Activated B cell treated with CpG ODN at 0.5 μM for 24 hours (primary cell): ENCODE measurements at regions not wholly inside any gene's neighbourhood (a gene's known extent, or its start where the extent isn't known, plus 50 kb on each side); places are given as distances from the start of the nearest gene placed in this dataset.

ENCODE experiments used
- ATAC-seq: fragments of 200-7000 bp; cut with Tn5 transposase; one replicate; pipeline ENCODE4 v1.10.0; 2021; ENCODE audit warnings: low read depth, mild to moderate bottlenecking, moderate library complexity
- CTCF ChIA-PET: fragments of 350-600 bp; sonication (Branson Sonifier 250); formaldehyde crosslinking; loops from one replicate; lab custom pipeline; 2021; ENCODE audit warnings: antibody characterized with exemption; lab: Charles Lee
- POLR2A ChIA-PET: fragments of 350-600 bp; sonication (Branson Sonifier 250); formaldehyde crosslinking; loops from one replicate; lab custom pipeline; 2021; ENCODE audit warnings: antibody characterized with exemption; lab: Charles Lee
- DNase-seq: peaks from one replicate; pipeline ENCODE4 v3.0.0; 2022
- H3K27ac Mint-ChIP-seq: one replicate; pipeline ENCODE4 v1.8.0; 2020; ENCODE audit warnings: mixed read lengths
- H3K27me3 Mint-ChIP-seq: one replicate; pipeline ENCODE4 v1.8.0; 2021; ENCODE audit warnings: mixed read lengths
- H3K36me3 Mint-ChIP-seq: one replicate; pipeline ENCODE4 v1.8.0; 2021; ENCODE audit warnings: low read depth, mixed read lengths
- H3K4me1 Mint-ChIP-seq: one replicate; pipeline ENCODE4 v1.8.0; 2021; ENCODE audit warnings: mixed read lengths
- H3K4me3 Mint-ChIP-seq: one replicate; pipeline ENCODE4 v1.8.0; 2020; ENCODE audit warnings: mild to moderate bottlenecking, mixed read lengths
- H3K9me3 Mint-ChIP-seq: one replicate; pipeline ENCODE4 v1.8.0; 2020; ENCODE audit warnings: mixed read lengths
- intact Hi-C: fragments of 100-400 bp; cut with micrococcal nuclease; formaldehyde crosslinking; loops from one replicate; pipeline ENCODE4 v1.15.1; 2024
- TF ChIP-seq, protein P1 (sequence below): fragments of 200-600 bp; IDR thresholded peaks from one replicate; pipeline ENCODE4 v1.8.0; 2022; ENCODE audit warnings: antibody characterized with exemption, mild to moderate bottlenecking

DNA sequence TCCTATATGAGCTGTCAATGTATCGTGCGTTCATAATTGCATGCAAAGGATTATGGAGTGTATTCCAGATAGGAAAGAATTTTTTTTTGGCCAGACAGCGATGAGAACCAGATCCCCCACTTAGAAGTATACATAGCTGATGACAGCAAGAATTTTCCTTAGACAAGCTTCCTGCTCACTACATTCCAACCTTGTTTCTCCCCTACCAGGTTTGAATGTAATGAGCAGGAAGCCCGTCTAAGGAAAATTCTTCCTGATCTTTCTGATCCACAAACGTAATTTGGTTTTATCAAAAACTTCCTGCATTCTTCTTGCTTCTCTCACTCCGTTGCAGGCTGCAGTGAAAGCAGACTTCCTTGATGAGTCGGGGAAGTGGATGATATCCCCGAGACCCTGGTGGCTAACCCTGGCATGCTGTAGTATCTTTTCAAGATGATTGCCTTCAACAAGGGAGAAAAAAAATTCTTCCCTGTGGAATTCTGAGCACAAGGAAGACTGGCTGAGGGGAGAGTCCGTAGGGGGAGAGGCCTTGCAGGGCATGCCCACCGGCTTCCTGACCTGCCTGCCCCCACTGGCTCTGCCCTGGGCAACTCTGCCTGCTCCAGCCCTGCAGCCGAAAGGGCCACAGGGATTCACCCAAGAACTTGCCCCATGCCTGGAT, 243.1 kb downstream of the TLE3 start:
- Mint-ChIP-seq H3K36me3 (no peaks in the 10 kb centered on the region), H3K4me1 (peaks cover 16% of the 10 kb centered on the region), H3K9me3 (peaks cover 4% of the 10 kb centered on the region), H3K27ac (no peak overlapping the region), H3K27me3 (no peaks in the 10 kb centered on the region), H3K4me3 (no peak overlapping the region)
- intact Hi-C loops = loop anchor here (5.0 kb wide), 1 partner anchor 332 kb away; no protein-coding TSS in a partner anchor
- DNase-seq (no peak), ATAC-seq (no peak)
- ChIA-PET POLR2A (interaction anchor here (0.5 kb wide), 1 partner anchor 9 kb away, joined by 3 read pairs; no protein-coding TSS in a partner anchor), CTCF (no interaction called here)
- TF ChIP-seq, protein P1, sequence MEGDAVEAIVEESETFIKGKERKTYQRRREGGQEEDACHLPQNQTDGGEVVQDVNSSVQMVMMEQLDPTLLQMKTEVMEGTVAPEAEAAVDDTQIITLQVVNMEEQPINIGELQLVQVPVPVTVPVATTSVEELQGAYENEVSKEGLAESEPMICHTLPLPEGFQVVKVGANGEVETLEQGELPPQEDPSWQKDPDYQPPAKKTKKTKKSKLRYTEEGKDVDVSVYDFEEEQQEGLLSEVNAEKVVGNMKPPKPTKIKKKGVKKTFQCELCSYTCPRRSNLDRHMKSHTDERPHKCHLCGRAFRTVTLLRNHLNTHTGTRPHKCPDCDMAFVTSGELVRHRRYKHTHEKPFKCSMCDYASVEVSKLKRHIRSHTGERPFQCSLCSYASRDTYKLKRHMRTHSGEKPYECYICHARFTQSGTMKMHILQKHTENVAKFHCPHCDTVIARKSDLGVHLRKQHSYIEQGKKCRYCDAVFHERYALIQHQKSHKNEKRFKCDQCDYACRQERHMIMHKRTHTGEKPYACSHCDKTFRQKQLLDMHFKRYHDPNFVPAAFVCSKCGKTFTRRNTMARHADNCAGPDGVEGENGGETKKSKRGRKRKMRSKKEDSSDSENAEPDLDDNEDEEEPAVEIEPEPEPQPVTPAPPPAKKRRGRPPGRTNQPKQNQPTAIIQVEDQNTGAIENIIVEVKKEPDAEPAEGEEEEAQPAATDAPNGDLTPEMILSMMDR = no peak

DNA sequence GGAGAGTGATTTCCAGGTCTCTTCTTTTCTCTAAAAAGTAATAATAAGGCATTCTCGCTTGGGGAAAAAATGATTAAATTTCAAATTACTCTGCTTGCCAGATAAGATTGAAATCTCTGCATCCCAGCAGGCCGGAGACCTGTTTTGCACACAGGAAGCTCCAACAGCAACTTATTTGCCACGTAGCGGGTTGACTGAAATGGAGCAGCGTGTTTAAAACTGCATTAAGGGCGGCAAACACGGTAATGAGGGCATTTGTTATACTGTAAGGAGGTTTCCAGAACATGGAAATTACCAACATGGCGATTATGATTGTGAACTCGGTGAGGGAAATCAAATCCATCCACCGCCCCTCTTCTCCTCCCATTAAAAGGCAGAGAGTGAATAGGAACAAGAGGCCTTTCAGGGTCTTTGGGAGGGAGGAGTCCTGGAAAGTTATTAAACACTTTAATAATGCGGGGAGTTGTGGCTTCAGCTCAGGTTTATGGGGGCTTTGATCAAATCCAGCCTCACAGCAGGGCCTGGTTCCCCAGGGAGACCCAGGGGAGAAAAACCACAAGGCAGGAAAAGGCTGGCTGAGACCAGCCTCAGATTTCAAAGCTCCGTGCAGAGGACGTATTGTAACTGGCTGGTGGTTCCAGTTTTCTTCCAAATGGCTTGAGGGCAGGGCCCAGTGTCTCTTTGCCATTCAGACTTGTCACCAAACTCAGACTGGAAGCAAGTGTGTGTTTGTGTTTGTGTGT, 242.3 kb downstream of the TLE3 start:
- intact Hi-C loops = no loop called here
- Mint-ChIP-seq H3K36me3 (no peaks in the 10 kb centered on the region), H3K4me1 (peaks cover 16% of the 10 kb centered on the region), H3K9me3 (peaks cover 4% of the 10 kb centered on the region), H3K27me3 (peaks cover 3% of the 10 kb centered on the region), H3K27ac (no peak overlapping the region), H3K4me3 (no peak overlapping the region)
- TF ChIP-seq, protein P1 = no peak
- DNase-seq (no peak), ATAC-seq (no peak)
- ChIA-PET CTCF (no interaction called here), POLR2A (no interaction called here)

DNA sequence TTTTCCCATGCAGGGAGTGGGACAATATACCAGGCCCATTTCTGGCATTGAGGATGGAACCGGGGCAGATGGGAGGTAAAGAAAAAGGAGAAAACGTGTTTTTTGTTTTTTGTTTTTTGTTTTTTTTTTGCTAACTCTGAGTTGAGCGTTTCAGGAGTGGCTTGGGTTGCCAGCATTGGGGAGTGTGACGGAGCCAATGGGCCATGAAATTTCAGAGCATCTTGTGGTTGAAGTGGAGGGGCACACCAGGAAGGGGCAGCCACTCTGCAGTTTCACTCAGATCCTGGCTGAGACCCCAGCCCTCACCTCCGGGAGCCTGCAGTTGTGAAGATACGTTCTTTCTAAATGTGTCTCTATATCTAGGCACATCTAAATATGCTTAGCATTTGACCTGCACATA, 240.5 kb downstream of the TLE3 start:
- H3K27ac Mint-ChIP-seq = no peak overlapping the region
- no peak overlapping the region for H3K4me3 Mint-ChIP-seq
- no peaks in the 10 kb centered on the region for H3K36me3 Mint-ChIP-seq
- DNase-seq (no peak), ATAC-seq (no peak)
- intact Hi-C loops = no loop called here
- H3K4me1 Mint-ChIP-seq = peaks cover 19% of the 10 kb centered on the region
- H3K27me3 Mint-ChIP-seq = peaks cover 11% of the 10 kb centered on the region
- peaks cover 4% of the 10 kb centered on the region for H3K9me3 Mint-ChIP-seq
- POLR2A ChIA-PET = interaction anchor here (0.6 kb wide), 1 partner anchor 34 kb away, joined by 3 read pairs; no protein-coding TSS in a partner anchor
- CTCF ChIA-PET = no interaction called here
- TF ChIP-seq, protein P1 = no peak

DNA sequence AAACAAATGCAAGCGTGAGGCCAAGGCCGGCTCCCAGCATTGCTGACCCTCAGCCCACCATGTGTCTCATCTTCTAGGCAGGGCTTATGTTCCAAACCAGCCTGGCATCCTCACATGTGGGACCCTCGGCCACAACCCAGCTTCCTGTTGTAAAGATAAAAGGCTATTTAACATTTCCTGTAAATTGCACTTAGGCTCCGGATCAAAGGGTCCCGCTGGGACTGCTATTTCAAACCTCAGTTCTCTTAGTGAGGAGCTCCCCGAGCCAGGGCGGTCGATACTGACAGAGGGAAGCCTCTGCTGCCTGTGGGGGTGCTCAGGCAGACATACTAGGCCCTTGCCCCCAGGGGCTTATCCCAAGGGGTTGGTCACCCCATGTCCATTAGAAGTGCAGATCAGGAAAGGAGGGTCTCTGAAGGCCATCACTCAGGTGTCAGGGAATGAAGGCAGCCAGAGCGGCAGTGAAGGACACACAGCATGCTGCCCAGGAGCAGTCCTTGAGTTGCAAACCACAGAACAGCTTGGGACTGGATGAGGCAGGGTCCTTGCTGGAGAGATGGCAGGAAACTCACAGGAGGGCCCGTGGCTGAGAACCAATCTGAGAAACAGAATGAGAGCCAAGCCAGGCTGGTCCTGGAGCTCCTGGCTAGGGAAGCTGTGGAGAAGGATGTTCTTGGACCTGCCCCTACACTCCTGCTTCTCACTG, 239.9 kb downstream of the TLE3 start:
- POLR2A ChIA-PET = no interaction called here
- CTCF ChIA-PET = no interaction called here
- ATAC-seq (no peak), DNase-seq (no peak)
- no peak overlapping the region for H3K27ac Mint-ChIP-seq
- peaks cover 15% of the 10 kb centered on the region for H3K27me3 Mint-ChIP-seq
- intact Hi-C loops = no loop called here
- TF ChIP-seq, protein P1 = no peak
- H3K9me3 Mint-ChIP-seq = peaks cover 4% of the 10 kb centered on the region
- no peaks in the 10 kb centered on the region for H3K36me3 Mint-ChIP-seq
- H3K4me1 Mint-ChIP-seq = peaks cover 19% of the 10 kb centered on the region
- H3K4me3 Mint-ChIP-seq = no peak overlapping the region

DNA sequence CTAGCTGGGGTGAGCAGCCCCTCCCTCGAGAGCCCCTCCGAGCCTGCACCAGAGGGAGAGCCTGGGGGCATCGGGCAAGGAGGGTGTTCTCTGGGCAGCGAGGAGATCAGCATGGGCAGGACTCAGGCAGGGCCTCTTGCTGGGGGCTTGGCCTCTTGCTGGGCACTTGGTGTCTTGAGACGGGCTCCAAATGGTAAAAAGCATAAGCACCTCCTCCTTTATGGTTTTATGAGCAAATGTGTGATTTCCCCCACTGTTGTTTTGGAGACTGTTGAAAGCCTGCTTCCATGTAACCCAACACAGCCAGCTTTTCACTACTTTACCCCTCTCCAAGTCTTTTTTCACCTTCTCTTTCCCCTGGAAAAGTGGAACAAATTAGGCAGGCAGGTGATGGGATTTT, 239.3 kb downstream of the TLE3 start:
- no peaks in the 10 kb centered on the region for H3K9me3 Mint-ChIP-seq
- peaks cover 16% of the 10 kb centered on the region for H3K27me3 Mint-ChIP-seq
- TF ChIP-seq, protein P1 = no peak
- H3K4me3 Mint-ChIP-seq = no peak overlapping the region
- ChIA-PET CTCF (no interaction called here), POLR2A (no interaction called here)
- H3K4me1 Mint-ChIP-seq = peaks cover 19% of the 10 kb centered on the region
- no peak for ATAC-seq
- no peaks in the 10 kb centered on the region for H3K36me3 Mint-ChIP-seq
- H3K27ac Mint-ChIP-seq = no peak overlapping the region
- intact Hi-C loops = no loop called here
- no peak for DNase-seq
